ENCODE measurements at regions not wholly inside any gene's neighbourhood (a gene's known extent, or its start where the extent isn't known, plus 50 kb on each side); places are given as distances from the start of the nearest gene placed in this dataset.

DNA sequence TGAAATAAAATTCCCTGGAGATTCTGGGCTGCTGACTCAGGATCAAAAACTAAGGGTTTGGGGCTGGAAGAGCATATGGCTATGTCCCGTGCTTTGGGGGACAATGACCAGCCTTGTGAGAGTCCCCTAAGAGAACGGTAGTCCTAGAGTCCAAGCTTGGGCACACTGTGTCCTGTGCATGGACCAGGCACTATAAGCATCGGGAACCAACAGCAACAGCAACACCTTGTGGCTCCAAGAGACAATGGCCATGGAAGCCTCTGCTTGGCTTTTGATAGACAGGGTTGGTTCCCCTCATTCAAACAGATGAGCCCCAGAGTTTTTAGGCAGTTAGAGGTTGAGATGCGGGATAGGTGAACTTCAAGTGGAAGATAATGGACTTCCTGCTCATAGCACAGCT, 294.4 kb upstream of the CHAC2 start:
- TF ChIP-seq, protein P1, sequence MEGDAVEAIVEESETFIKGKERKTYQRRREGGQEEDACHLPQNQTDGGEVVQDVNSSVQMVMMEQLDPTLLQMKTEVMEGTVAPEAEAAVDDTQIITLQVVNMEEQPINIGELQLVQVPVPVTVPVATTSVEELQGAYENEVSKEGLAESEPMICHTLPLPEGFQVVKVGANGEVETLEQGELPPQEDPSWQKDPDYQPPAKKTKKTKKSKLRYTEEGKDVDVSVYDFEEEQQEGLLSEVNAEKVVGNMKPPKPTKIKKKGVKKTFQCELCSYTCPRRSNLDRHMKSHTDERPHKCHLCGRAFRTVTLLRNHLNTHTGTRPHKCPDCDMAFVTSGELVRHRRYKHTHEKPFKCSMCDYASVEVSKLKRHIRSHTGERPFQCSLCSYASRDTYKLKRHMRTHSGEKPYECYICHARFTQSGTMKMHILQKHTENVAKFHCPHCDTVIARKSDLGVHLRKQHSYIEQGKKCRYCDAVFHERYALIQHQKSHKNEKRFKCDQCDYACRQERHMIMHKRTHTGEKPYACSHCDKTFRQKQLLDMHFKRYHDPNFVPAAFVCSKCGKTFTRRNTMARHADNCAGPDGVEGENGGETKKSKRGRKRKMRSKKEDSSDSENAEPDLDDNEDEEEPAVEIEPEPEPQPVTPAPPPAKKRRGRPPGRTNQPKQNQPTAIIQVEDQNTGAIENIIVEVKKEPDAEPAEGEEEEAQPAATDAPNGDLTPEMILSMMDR (conservative IDR thresholded peaks at IDR 0.05; ENCODE audit: control insufficient read depth, insufficient read depth, low read depth, low read length) = no peak
- no peak overlapping the region for H3K4me3 ChIP-seq (ENCODE audit: control insufficient read depth, low read depth, low read length)
- DNase-seq (ENCODE audit: low read depth) = no peak

DNA sequence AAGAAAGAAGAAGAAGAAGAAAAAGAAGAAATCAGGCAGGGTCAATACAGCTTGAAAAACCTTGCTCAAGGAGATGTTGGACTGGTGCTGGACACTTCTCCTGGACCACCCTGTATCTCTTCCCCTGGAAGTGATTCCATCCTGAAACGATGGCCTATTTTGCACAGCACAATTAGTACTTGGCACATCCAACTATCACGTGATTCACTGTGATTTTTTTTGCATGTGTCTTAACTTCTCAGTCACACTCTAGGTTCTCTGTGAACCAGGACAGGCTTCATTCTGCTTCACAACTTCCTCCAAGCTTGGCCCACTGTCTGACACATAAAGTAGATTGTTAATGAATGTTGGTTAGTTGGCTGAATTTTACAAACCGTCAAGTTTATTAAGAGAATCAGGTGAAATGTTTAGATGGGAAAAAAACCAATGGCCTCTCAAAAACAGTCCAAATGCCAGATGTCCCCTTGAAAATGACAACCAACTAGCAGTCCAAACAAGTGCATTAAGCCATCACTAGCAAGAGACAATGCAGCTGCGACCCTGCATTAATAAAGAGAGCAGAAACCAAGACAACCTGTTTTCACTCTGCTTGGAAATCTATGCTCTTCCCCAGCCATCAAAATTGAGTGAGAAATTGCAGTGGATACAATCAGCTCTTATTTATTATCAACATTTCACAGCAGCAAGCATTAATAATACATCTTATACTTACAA, 300.0 kb upstream of the CHAC2 start:
- no peak for DNase-seq (ENCODE audit: low read depth)
- TF ChIP-seq, protein P1 (conservative IDR thresholded peaks at IDR 0.05; ENCODE audit: control insufficient read depth, insufficient read depth, low read depth, low read length) = no peak
- no peak overlapping the region for H3K4me3 ChIP-seq (ENCODE audit: control insufficient read depth, low read depth, low read length)

DNA sequence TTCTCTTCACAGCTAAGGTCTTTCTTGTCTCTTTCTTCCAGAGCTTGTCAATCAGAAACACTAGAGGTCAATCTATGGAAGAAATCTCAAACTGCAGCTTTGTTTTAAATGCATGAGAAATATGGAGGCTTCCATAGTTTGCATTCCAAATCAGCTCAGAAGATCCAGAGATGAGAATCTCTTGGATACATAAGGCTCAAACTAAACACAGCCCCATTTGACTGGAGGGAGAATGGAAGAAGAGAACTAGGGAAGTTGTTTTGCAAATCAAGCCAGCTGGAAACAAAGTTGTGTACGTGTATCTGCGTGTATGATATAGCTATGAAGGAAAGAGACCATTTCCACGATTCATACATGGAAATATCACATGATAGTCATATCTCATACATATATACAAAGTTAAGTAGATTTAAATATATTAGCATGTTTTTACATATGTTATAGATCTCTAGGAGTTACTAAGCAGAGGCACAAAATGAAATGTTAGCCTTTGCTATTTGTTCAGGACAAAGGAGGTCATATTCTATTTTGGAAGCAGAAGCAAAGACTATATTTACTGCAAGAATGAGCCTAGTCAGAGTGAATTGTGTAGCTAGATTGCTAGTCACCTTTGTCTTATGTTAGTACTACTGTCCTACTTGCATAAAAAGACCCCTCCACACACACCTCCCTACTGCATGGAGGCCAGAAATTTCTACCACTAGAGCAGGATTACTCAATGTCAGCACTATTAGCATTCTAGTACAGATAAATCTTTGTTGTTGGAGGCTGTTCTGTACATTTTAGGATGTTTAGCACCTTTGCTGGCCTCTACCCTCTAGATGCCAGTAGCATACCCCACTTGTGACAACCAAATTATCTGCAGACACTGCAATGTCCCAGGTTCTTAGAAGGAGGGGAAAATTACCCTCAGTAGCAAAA, 303.5 kb upstream of the CHAC2 start:
- no peak for DNase-seq (ENCODE audit: low read depth)
- TF ChIP-seq, protein P1 (conservative IDR thresholded peaks at IDR 0.05; ENCODE audit: control insufficient read depth, insufficient read depth, low read depth, low read length) = no peak
- H3K4me3 ChIP-seq (ENCODE audit: control insufficient read depth, low read depth, low read length) = no peak overlapping the region

DNA sequence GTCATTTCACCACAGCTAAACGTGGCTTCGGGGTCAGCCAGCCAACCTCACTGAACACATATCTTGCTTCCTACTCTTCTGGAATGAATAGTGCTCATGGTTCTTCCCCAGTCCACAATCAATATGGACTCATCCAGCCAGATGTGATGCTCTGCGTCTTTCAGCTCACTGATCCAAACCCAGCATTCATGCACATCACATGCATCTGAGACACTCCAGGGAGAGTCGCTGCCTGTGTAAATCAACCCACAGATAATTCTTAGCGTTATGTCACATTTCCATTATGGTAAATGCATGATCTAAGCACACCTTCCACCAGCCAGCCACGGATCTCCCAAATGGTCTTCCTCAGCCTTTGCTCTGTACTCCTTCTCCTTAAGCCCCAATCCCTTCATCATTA, 306.7 kb upstream of the CHAC2 start:
- TF ChIP-seq, protein P1 (conservative IDR thresholded peaks at IDR 0.05; ENCODE audit: control insufficient read depth, insufficient read depth, low read depth, low read length) = no peak
- H3K4me3 ChIP-seq (ENCODE audit: control insufficient read depth, low read depth, low read length) = no peak overlapping the region
- no peak for DNase-seq (ENCODE audit: low read depth)

DNA sequence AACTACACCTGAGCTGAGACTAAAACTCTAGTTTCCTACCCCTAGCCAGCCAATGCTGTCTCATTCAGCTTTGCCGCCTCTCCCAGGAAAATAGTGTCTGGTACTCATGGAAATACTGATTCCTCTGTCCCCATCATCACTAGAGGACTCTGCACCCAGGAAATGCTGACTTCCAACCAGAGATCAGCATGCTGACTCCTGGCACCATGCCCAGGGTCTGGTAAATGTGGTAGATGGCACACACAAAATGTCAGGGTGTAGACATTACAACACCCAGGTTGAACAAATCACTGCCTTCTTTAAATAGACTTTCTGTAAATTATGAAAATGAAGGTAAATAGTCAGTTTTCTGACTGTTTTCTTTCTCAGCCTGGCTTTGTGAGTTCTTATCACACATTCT, 307.3 kb upstream of the CHAC2 start:
- H3K4me3 ChIP-seq (ENCODE audit: control insufficient read depth, low read depth, low read length) = no peak overlapping the region
- TF ChIP-seq, protein P1 (conservative IDR thresholded peaks at IDR 0.05; ENCODE audit: control insufficient read depth, insufficient read depth, low read depth, low read length) = no peak
- DNase-seq (ENCODE audit: low read depth) = no peak

DNA sequence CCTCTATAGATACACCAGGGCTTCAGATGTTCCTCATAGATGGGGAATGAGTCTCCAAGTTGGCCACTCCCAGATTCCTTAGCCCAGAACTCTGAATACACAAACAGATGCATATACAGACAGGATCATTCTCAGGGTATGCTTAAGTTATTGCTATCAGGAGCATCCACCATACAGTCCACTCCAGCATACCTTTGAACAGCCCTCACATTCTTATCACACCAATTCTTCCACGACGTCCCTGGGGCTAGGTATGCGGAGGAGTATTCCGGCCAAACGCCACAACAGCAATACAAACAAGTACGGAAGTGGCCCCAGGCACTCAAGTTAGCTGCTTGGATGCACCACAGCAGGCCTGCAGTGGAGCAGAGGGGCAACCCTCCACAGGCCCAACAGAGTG, 312.5 kb upstream of the CHAC2 start:
- no peak overlapping the region for H3K4me3 ChIP-seq (ENCODE audit: control insufficient read depth, low read depth, low read length)
- DNase-seq (ENCODE audit: low read depth) = no peak
- TF ChIP-seq, protein P1 (conservative IDR thresholded peaks at IDR 0.05; ENCODE audit: control insufficient read depth, insufficient read depth, low read depth, low read length) = no peak
